ENCODE measurements at regions not wholly inside any gene's neighbourhood (a gene's known extent, or its start where the extent isn't known, plus 50 kb on each side); places are given as distances from the start of the nearest gene placed in this dataset.

DNA sequence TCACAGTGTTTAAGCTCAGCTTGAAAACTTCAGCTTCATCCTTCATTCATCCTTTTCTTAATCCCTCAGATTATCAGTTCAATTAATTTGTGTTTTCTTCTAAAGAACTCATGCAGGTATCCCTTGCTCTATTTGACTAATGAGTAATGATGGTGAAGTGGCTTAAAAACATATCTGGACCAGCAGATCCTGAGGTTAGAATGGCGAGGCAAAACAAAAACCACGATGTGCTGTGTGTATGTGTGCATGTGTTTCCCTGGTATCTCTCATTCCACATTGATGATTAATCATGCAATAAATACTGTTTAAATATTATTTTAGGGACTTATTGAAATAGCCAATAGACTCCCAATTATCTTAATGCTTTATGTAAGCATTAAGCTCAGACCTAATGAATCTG lies 437.0 kb downstream of the DYNC2H1 start:
- Histone ChIP-seq H3K4me3 (ENCODE audit: low read depth, low read length, poor library complexity, severe bottlenecking) (no peak overlapping the region), H3K9me3 (ENCODE audit: low read length) (peaks cover 3% of the 10 kb centered on the region; the same call in 1 of the 2 replicates), H3K27ac (ENCODE audit: low read depth, low read length, poor library complexity, severe bottlenecking) (no peak overlapping the region), H3K9me2 (ENCODE audit: insufficient read depth, low read length) (no peaks in the 10 kb centered on the region), H3K36me3 (ENCODE audit: insufficient read depth, low read length) (no peaks in the 10 kb centered on the region), H3K4me1 (ENCODE audit: insufficient read depth, low read length, poor library complexity, severe bottlenecking) (no peaks in the 10 kb centered on the region), H3K79me2 (ENCODE audit: insufficient read depth, low read depth, low read length) (no peaks in the 10 kb centered on the region), H3K4me2 (ENCODE audit: low read length) (no peak overlapping the region), H2AFZ (ENCODE audit: low read length) (no peak overlapping the region), H4K20me1 (ENCODE audit: insufficient read depth, low read length) (no peaks in the 10 kb centered on the region)
- ChIA-PET CTCF (ENCODE audit: unreplicated experiment) (no interaction called here), POLR2A (no interaction called here)
- DNase-seq (ENCODE audit: low spot score) = no peak
- no peak for TF ChIP-seq EZH2phosphoT487 (IDR thresholded peaks at IDR 0.05; ENCODE audit: borderline replicate concordance, low read depth, low read length)
- no TSS peak for BruUV-seq (replicated peaks)
- intact Hi-C loops (cut with micrococcal nuclease; ENCODE audit: unreplicated experiment) = no loop called here

DNA sequence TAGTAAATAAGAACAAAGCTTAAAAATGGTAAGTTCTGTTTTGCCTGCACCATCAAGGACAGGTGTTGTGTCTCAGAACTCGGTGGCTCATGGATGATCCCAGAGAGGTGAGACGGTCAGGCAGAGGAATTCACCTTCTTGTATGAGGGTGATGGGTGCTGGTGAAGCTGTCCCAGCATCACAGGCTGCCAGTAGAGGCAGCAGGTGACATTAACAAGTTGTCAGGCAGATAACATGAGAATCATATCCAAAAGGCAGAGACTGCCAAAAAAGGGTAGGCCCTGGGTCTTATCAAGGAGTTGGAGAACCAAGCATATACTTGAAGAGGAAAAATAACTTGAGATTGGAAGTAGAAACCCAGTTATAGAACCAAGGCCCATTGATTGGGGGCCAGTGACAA lies 437.8 kb downstream of the DYNC2H1 start:
- no TSS peak for BruUV-seq (replicated peaks)
- TF ChIP-seq, protein P1, sequence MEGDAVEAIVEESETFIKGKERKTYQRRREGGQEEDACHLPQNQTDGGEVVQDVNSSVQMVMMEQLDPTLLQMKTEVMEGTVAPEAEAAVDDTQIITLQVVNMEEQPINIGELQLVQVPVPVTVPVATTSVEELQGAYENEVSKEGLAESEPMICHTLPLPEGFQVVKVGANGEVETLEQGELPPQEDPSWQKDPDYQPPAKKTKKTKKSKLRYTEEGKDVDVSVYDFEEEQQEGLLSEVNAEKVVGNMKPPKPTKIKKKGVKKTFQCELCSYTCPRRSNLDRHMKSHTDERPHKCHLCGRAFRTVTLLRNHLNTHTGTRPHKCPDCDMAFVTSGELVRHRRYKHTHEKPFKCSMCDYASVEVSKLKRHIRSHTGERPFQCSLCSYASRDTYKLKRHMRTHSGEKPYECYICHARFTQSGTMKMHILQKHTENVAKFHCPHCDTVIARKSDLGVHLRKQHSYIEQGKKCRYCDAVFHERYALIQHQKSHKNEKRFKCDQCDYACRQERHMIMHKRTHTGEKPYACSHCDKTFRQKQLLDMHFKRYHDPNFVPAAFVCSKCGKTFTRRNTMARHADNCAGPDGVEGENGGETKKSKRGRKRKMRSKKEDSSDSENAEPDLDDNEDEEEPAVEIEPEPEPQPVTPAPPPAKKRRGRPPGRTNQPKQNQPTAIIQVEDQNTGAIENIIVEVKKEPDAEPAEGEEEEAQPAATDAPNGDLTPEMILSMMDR (conservative IDR thresholded peaks at IDR 0.05; ENCODE audit: low read length) = no peak
- H3K9me3 ChIP-seq (ENCODE audit: low read length) = no peaks in the 10 kb centered on the region
- intact Hi-C loops (cut with micrococcal nuclease; ENCODE audit: unreplicated experiment) = no loop called here
- ChIA-PET POLR2A (no interaction called here), CTCF (ENCODE audit: unreplicated experiment) (no interaction called here)
- no peak overlapping the region for H3K4me3 ChIP-seq (ENCODE audit: low read depth, low read length, poor library complexity, severe bottlenecking)
- no peaks in the 10 kb centered on the region for H3K79me2 ChIP-seq (ENCODE audit: insufficient read depth, low read depth, low read length)
- no peak overlapping the region for H3K4me2 ChIP-seq (ENCODE audit: low read length)
- no peak overlapping the region for H2AFZ ChIP-seq (ENCODE audit: low read length)
- no peak for DNase-seq (ENCODE audit: low spot score)
- no peaks in the 10 kb centered on the region for H3K36me3 ChIP-seq (ENCODE audit: insufficient read depth, low read length)
- no peaks in the 10 kb centered on the region for H3K9me2 ChIP-seq (ENCODE audit: insufficient read depth, low read length)
- H3K27ac ChIP-seq (ENCODE audit: low read depth, low read length, poor library complexity, severe bottlenecking) = no peak overlapping the region
- H4K20me1 ChIP-seq (ENCODE audit: insufficient read depth, low read length) = no peaks in the 10 kb centered on the region
- H3K4me1 ChIP-seq (ENCODE audit: insufficient read depth, low read length, poor library complexity, severe bottlenecking) = no peaks in the 10 kb centered on the region

DNA sequence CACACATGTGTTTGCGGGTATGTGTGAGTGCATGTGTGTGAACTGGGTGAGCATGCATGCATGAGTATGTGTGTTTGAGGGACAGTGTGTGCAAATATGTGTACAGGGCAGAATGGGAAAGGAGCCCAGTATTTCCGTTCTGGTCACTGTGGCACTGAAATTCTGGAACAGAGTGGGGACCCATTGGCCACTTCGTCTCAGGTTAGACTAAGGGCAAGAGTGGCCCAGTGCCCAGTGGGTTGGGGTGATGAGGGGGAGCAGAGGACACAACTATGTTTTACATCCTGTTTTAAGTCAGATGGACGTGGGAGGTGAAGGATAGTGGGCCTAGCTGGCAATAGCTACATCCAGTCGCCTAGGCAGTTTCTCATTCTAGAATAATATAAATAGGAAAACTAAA lies 438.5 kb downstream of the DYNC2H1 start:
- DNase-seq (ENCODE audit: low spot score) = no peak
- CTCF ChIA-PET (ENCODE audit: unreplicated experiment) = no interaction called here
- no TSS peak for BruUV-seq (replicated peaks)
- H3K4me2 ChIP-seq (ENCODE audit: low read length) = no peak overlapping the region
- H2AFZ ChIP-seq (ENCODE audit: low read length) = no peak overlapping the region
- H4K20me1 ChIP-seq (ENCODE audit: insufficient read depth, low read length) = no peaks in the 10 kb centered on the region
- H3K4me3 ChIP-seq (ENCODE audit: low read depth, low read length, poor library complexity, severe bottlenecking) = no peak overlapping the region
- TF ChIP-seq EZH2phosphoT487 (IDR thresholded peaks at IDR 0.05; ENCODE audit: borderline replicate concordance, low read depth, low read length) = no peak
- TF ChIP-seq, protein P1 (conservative IDR thresholded peaks at IDR 0.05; ENCODE audit: low read length) = no peak
- no peaks in the 10 kb centered on the region for H3K79me2 ChIP-seq (ENCODE audit: insufficient read depth, low read depth, low read length)
- no peaks in the 10 kb centered on the region for H3K36me3 ChIP-seq (ENCODE audit: insufficient read depth, low read length)
- POLR2A ChIA-PET = interaction anchor here (1.0 kb wide), 1 partner anchor 135 kb away, joined by 3 read pairs; no protein-coding TSS in a partner anchor
- no peaks in the 10 kb centered on the region for H3K9me3 ChIP-seq (ENCODE audit: low read length)
- intact Hi-C loops (cut with micrococcal nuclease; ENCODE audit: unreplicated experiment) = no loop called here
- no peak overlapping the region for H3K27ac ChIP-seq (ENCODE audit: low read depth, low read length, poor library complexity, severe bottlenecking)
- H3K4me1 ChIP-seq (ENCODE audit: insufficient read depth, low read length, poor library complexity, severe bottlenecking) = no peaks in the 10 kb centered on the region
- H3K9me2 ChIP-seq (ENCODE audit: insufficient read depth, low read length) = no peaks in the 10 kb centered on the region

Measured in OCI-LY7 (cell line).